GM19328 (cell line): ENCODE measurements at regions not wholly inside any gene's neighbourhood (a gene's known extent, or its start where the extent isn't known, plus 50 kb on each side); places are given as distances from the start of the nearest gene placed in this dataset.

Source experiments
- ATAC-seq: cut with Tn5 transposase; IDR thresholded peaks from one replicate; pipeline ENCODE4 v1.9.1; 2021; ENCODE audit warnings: mild to moderate bottlenecking, moderate library complexity; ENCODE audit not compliant: unreplicated experiment

DNA sequence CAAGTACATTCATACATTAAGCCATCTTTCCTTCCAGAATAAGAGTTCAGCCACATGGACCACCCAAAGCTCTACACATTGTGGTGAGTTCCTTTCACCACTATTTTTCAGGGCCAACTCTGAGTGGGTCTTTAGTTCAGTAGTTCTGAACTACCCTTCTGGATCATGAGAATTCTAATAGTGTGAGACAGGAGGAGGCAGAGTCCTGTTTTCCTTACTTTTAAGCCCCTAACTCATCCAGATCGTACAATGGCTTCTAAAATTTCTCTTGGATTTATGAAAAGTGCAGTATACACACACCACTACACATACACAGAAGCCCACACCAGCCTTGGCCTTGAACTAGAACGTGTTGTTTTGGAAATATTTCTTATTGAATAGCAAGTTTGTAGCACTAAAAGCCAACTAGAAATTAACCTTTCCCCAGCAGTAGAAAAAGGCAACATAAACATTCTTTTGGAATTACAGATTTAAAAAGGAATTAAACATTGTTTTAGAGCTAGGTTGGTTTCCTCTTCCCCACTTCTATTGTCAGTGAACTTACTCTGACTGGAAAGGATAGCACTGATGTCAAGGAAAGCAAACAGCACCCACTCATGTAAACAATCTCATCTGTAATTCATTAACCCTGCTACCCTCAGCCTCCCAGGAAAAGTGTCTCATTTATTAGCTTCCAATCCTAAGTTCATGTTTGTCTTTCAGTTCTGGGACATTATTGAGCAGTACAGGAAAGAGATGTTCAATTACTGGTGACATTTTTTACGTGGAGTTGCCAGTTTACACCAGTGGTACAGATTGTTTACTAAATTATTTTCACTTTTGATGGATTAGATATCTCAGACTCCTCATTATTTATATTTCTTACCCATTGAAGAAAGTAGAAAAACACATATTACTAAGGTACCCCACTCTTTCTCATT, 95.7 kb upstream of the AGTR1 start:
- no peak for ATAC-seq

DNA sequence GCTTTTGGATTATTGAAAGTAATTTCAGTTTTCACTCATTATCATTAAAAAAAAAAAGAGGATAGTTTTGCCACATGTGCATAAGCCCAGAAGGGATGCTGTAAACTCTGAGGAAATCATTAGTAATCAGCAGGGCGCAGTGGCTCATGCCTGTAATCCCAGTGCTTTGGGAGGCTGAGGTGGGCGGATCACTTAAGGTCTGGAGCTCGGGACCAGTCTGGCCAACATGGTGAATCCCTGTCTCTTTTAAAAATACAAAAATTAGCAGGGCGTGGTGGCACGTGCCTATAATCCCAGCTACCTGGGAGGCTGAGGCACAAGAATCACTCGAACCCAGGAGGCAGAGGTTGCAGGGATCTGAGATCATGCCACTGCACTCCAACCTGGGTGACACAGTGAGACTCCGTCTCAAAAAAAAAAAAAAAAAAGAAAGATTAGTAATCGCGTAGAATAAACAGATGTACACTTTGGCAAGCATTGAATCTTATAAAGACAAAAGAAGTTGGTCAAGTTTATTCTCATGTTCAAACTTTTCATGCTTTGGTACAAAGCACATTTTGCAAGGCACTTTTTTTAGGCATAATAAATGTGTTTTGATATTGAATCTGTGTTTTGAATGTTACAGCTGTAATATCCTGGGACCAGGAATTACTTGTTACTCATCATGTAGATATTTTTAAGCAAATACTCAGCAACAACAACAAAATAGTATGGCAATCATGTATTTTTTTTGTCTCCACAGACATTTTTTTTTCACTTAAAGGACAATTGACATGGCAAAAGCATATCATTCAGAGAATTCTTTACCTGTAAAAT, 93.2 kb upstream of the AGTR1 start:
- ATAC-seq: no peak

DNA sequence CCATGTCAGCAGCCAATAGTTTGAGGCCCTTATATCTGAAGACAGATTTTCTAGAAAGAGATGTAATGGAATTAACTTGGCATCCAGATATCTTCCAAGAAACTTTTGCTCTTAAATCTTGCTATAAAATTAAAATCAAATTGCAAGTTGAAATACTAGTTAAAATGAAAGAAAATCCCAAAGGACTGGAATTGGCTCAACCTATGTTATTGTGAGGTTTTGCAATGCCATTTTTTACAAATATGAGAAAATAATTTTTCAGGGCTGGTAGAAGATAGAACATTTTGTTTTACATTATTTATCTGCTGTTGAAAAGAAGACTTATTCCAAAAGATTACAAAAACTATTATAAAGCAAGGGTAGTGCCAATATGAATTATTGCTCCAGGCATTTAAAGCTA, 92.2 kb upstream of the AGTR1 start:
- no peak for ATAC-seq

GRCh38 chr3:148606979-148607378, 90.7 kb upstream of the AGTR1 start:
- no peak for ATAC-seq

DNA sequence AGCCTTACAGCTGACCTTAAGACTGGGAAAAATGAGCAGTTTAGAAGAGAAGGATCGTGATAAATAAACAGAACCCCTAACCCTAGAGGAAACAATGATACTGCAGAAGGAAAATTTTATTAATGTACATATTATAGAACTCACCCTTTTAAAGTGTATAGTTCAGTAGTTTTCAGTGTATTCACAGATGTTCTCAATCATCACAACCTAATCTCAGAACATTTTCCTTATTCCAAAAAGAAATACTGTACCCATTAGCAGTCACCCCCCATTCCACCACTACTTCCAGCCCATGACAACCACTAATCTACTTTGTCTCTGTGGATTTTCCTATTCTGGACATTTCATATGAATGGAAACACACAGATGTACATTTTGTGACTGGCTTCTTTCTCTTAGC, 90.2 kb upstream of the AGTR1 start:
- no peak for ATAC-seq

GRCh38 chr3:148612278-148612677, 85.4 kb upstream of the AGTR1 start:
- ATAC-seq: no peak

DNA sequence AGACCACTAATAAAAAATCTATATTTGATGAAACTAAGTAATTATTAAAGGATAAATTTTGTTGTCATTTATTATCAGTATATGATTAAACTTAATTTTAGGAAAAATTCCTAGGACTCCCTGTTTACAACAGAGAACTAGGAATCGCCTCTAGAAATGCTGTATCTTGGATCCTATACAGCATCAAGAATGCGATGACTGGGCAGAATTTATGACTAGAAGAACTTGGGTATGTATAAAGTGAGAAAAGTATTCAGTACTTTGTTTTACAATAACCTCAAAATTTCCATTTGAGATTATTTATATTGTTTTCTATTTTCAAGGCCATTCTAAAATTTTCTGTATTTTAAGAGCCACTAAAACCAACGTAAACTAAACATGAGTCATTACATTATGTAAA, 82.3 kb upstream of the AGTR1 start:
- no peak for ATAC-seq

DNA sequence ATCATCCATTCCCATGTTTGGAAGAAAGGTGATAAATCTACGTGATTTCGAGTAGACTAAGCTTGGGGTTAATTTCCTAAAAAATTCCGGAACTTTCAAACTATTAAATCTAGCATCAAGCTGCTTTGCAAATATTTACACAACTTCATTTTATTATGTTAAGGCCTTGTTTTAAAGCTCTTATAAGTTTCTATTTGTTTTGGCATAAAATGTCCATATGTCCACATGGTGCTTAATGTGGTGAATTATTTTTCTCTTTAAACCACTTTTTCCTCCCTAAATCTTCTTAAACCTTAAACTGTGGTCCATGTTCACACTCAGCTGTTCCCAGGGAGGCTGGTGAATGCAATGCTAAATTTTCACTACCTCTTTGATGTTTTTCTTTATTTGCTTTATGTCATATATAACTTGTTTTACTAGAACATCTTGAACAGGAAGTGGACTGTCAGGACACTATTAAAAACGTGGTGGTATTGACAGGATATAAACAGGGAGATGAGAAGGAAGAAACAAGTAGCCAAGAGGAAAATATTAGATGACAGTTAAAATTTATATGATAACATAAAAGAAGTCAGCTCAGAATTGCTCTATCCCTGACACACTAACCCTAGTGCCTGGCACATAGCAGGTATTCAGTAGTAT, 72.5 kb upstream of the AGTR1 start:
- ATAC-seq: no peak

DNA sequence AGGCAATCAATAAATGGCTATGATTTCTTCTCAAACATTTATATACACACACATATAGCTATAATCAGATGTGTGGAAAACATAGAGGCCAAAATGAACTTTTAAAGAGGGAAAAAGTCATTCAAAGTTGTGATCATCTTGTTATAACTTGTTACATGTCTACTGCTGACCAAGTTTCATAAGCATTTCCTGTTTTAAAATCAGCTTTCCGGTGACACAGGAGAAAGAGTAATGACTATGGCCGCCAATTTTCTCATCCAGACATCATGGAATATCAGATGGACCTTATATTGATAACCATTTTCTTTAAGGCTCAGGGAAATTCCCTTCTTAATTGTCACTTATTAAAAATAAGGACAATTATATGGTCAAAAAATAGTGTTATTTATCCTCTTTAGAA, 71.7 kb upstream of the AGTR1 start:
- ATAC-seq: no peak

DNA sequence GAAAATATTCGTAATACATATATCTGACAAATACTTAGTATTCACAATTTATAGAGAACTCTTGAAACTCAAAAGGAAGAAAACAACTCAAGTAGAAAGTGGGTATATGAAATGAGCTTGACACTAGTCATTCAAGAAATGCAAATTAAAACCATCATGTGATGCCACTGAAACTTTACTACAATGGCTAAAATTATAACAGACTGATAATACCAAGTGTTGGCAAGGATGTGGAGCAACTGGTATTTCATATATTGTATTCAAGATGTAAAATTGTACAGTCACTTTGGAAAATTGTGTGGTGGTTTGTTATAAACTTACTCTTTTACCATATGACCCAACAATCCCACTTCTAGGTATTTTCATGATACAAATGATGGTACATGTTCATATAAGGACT, 68.7 kb upstream of the AGTR1 start:
- ATAC-seq: no peak

DNA sequence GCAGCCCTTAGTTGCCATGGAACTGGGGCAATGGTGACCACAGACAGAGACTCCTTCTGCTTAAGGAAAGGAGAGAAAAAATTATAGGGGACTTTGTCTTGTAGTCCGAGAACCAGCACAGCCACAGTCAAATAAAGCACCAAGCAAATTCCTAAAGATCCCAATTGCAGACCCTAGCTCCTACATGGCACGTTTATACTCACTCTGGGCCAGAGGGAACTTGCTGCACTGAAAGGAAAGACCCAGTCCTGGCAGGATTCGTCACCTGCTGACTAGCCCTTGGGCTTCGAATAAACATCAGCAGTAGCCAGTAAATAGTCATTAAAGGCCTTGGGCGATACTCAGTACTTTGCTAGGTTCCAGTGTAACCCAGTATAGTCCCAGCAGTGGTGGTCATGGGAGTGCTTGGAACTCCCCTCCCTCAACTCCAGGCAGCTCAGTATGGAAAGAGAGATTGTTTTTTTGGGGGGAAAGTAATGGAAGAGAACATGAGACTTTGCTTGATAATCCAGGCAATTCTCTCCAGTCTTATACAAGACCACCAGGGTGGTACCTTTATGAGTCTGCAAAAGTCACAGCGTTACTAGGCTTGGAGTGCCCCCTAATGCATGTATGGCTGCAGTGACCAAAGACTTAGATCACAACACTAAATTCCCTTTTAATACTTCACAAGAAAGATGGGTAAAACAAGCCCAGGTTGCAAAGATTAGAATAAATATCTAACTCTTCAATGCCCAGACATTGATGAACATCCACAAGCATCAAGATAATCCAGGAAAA, 66.4 kb upstream of the AGTR1 start:
- ATAC-seq: no peak

- ATAC-seq: no peak
Measured at GRCh38 chr3:148641722-148642121, 56.0 kb upstream of the AGTR1 start.

GRCh38 chr3:148642214-148642613, 55.5 kb upstream of the AGTR1 start:
- ATAC-seq: no peak

DNA sequence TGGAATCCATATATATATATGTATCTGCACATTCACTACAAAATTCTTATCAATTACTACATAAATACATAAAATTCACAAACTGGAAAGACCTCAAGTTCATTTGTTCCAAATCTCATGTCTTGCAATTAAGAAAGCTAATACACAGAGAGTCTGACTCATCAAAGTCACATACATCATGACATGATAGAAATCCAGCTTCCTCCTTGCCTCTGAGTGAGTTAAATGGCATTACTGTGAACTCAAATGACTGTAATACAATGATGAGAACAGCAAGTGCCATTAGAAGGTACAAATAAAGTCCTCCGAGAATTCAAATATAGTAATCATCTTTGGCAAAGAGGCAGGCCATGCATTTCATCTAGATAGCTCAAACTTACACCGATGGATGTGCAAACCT, 55.1 kb upstream of the AGTR1 start:
- no peak for ATAC-seq

DNA sequence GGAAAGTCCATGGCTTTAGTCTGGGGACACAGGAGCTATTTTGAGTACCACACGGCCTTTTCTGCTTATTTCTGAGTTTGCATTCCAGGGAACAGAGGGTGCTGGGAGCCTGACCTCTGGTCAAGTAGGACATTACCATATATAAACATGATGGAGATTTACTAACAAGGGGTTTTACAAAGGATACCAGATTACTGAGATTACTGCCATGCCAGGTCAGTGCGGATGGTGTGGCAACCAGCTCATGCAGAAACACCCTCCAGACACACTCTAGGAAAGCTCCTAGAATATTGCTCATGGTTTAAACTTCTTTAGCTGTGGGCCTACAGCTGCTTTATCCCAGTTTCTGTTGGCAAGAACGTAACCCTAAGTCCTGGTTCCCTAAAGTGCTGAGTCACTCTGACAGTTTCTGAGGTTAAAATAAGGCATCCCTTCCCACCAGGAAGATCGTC, 54.3 kb upstream of the AGTR1 start:
- no peak for ATAC-seq

DNA sequence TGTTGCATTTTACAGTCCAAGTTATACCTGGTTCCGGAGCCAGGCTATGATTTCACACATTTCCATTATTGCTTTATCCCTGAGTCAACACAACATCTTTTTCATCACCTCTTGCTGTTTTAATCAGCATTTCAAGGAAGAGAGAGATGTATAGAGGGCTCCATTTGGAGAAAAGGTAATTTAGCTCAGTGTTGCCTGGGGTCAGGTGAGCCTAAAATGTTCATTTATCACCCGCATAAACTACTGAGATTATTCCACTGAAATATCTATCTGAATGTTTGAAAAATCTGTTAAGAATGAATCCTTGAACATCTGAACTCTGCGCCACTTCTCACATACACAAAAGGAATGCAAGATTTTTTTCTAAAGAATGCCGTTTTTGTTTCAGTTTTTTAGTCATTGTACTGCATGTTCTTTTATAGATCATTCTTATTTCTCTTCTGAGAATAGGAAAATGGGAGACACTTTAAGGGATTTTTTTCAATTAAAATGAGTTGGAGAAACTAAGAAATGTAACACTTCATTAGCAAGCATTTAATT, 51.5 kb upstream of the AGTR1 start:
- ATAC-seq: no peak
